ENCODE measurements at regions not wholly inside any gene's neighbourhood (a gene's known extent, or its start where the extent isn't known, plus 50 kb on each side); places are given as distances from the start of the nearest gene placed in this dataset.

- TF ChIP-seq CTCF (IDR thresholded peaks at IDR 0.05) (no peak), POLR2A (IDR thresholded peaks at IDR 0.05) (no peak)
These were observed 457.4 kb upstream of the PROK2 start for GRCh38 chr3:72242326-72242725.
